Peyer's patch (tissue), 4 donors: ENCODE measurements at regions not wholly inside any gene's neighbourhood (a gene's known extent, or its start where the extent isn't known, plus 50 kb on each side); places are given as distances from the start of the nearest gene placed in this dataset.

Experiments used
- CTCF ChIP-seq, 6 experiments: fragments of 450-650 bp in 4 of 6; fragments of 200-600 bp in 2 of 6; sonication (generic) in 1 of 6; IDR thresholded peaks; one replicate each; pipeline ENCODE4 v1.5.1; 2017 to 2019; ENCODE audit warnings: antibody characterized with exemption in 6 of 6, mild to moderate bottlenecking in 3 of 6, moderate library complexity in 1 of 6
- POLR2A ChIP-seq, 2 donors: fragments of 450-650 bp; IDR thresholded peaks; one replicate each; pipeline ENCODE4 v1.5.1; 2017; ENCODE audit warnings: antibody characterized with exemption in 2 of 2, mild to moderate bottlenecking in 2 of 2, moderate library complexity in 2 of 2

GRCh38 chr6:156057869-156058268, 602.2 kb upstream of the NOX3 start:
- TF ChIP-seq CTCF (IDR thresholded peaks at IDR 0.05) (no peak), POLR2A (IDR thresholded peaks at IDR 0.05) (no peak)
